Adrenal gland (tissue), 5 donors: ENCODE measurements at regions not wholly inside any gene's neighbourhood (a gene's known extent, or its start where the extent isn't known, plus 50 kb on each side); places are given as distances from the start of the nearest gene placed in this dataset.

Experiments
- CTCF ChIP-seq, 6 experiments: fragments of 450-650 bp in 4 of 6; fragments of 200-600 bp in 2 of 6; sonication (generic) in 1 of 6; IDR thresholded peaks; 1 replicate in 5 of 6; 2 replicates in 1 of 6; pipeline versions ENCODE4 v1.5.1 to v1.8.0; 2016 to 2021; ENCODE audit warnings: antibody characterized with exemption in 6 of 6, mild to moderate bottlenecking in 2 of 6, moderate library complexity in 1 of 6
- POLR2A ChIP-seq, 2 donors: fragments of 450-650 bp; IDR thresholded peaks; one replicate each; pipeline ENCODE4 v1.6.1; 2017; ENCODE audit warnings: antibody characterized with exemption in 2 of 2, mild to moderate bottlenecking in 2 of 2, moderate library complexity in 1 of 2
- donor health status: DM: no; HTN: no; CAD: no.

- TF ChIP-seq POLR2A (IDR thresholded peaks at IDR 0.05) = no peak
- TF ChIP-seq CTCF (IDR thresholded peaks at IDR 0.05) = no peak
Measured at GRCh38 chr2:237159006-237159911, 73.6 kb downstream of the COPS8 start.
